ENCODE measurements at regions not wholly inside any gene's neighbourhood (a gene's known extent, or its start where the extent isn't known, plus 50 kb on each side); places are given as distances from the start of the nearest gene placed in this dataset.

DNA sequence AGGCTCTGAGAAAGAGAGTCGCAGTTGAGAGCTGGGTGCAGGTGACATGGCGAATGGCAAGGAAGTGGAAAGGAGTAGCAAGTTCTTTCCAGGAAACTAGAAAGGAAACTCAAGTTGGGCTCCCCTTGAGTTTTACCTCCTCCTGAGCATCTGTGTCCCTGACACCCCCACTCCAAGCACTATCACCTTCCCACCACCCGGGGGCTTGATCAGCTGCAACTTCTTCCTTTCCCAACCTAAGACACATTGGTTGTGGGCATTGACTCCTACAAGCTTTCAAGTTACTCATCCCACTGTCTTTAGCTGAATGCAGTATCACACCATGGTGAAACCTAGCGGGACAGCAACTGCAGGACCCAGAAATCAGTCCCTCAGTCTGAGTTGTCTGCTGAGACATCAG is 256.6 kb upstream of the NR2F2 start:
- no peak for DNase-seq (ENCODE audit: low spot score)

- no peak for DNase-seq (ENCODE audit: low spot score)
Observed at GRCh38 chr15:96075895-96076294, 254.6 kb upstream of the NR2F2 start.

GRCh38 chr15:96076350-96076749 is 254.2 kb upstream of the NR2F2 start:
- no peak for DNase-seq (ENCODE audit: low spot score)

- no peak for DNase-seq (ENCODE audit: low spot score)
Observed at GRCh38 chr15:96079041-96079440, 251.5 kb upstream of the NR2F2 start.

DNA sequence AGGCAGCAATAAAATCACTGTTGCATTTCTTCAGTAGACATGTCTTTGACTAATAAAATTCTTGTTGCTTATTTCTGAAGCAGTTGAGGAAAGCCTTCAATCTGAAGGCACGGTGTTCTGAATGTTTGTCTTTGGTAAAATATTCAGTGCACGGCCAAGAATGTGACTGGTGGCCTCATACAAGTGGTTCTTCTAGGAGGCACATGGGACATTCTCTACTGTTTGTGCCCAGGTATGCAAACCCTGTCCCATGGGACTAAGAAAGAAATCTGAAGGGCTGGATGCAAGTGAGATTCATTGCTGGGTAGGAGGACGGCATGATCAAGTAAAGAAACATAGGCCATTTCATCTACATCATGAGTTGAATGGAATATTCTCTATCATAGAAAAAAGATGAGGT is 250.6 kb upstream of the NR2F2 start:
- no peak for DNase-seq (ENCODE audit: low spot score)

GRCh38 chr15:96086164-96086563 is 244.3 kb upstream of the NR2F2 start:
- no peak for DNase-seq (ENCODE audit: low spot score)

DNA sequence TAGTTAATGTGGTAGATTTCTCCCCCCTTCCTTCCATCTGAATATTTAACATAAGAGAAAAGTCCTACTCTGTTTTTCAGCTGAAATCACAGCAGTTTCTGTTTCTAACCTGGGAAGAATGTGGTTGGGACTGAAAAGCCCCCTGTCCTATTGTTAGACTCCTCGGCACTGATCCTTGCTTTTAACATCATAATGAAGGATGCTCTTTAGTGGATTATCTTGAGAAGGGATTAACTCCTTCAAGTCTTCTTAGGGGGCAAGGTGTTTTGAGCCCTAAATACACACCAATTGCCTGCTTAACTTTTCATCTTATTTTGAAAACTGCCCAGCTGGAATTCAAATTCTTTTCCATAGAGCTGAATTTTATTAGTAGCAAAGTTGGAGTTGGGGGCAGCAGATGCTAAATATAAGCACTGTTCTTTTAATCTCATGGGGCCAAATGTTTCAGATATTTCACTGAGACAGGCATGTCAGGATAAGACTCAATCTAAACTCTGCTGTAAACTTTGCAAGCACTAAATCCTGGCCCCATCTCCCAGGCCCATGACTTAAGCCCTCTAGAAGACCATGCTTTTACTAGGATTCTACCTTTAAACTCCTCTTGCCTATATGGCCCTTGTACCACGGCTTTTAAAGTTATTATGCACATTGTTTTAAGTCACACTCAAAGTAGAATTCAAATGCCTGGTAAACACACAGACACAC is 243.2 kb upstream of the NR2F2 start:
- no peak for DNase-seq (ENCODE audit: low spot score)

DNA sequence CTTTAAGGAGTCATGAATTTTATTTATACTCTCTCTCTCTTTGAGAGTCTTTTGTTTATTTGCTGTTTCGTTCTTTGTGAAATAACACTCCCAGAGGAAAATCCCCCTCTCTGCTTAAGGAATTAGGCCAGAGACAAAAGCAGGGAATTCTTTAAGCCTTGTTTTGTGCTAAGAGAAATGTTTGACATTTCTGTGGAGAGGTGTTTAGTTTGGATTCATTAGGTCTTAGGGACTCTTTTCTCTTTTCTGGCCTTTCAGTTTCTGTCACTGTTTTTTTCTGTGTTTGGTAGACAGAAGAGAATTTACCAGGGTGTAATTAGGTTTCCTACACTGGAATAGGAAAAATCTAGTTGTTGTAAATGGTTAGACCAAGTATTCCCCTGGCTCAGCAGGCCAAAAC is 241.8 kb upstream of the NR2F2 start:
- DNase-seq (ENCODE audit: low spot score): peak; percentile 11

DNA sequence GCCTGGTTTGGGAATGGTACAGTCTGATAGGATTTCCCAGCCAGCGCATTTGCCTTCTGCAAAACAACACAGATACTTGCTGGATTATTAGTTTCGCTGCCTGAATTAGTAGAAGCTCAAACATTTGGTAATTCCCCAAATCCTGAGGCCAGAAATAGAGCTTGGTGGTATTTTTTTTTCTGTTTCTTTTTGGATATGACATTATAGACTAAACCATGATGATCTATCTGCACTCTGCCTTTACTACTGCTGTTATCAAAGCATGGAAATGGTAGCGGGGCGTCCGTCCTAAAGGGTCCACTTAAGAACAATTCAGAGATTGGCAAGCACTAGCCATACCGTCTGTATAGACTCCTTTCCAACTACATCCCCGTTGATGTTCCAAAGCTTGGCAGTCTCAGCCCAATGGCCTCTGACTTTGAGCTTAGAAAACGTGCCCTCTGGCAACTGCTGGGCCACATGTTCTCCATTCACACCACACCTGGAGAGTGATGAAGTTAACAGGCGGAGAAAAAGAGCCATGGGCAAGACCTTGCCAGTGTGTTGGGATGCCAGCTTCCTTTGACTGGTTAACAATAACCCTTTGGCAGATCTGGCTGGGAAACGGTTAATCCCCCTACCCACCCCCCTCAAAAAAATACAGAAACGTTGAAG is 241.0 kb upstream of the NR2F2 start:
- DNase-seq (ENCODE audit: low spot score): no peak

GRCh38 chr15:96092186-96092585 is 238.3 kb upstream of the NR2F2 start:
- DNase-seq (ENCODE audit: low spot score): no peak

- DNase-seq (ENCODE audit: low spot score): peak; percentile 76
Observed at GRCh38 chr15:96093063-96093462, 237.4 kb upstream of the NR2F2 start.

DNA sequence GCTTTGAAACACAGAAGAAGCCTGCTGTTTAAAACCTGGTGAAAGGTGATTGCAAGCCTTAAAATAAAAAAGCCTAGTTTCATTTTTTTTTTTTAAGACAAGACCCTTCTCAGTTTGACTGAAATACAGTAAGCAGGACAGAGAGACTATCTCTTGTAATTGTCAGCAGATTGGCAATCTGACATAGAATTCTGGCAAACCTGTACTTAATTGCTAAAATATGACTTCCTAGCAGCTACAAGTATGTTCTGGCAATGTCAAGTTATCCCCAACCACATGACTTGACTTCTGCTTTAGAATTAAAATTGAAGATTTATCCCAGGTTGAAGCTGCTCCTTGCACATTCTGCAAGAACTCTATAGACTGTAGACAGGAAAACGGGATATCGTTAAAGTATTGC is 232.8 kb upstream of the NR2F2 start:
- no peak for DNase-seq (ENCODE audit: low spot score)

- DNase-seq (ENCODE audit: low spot score): no peak
Observed at GRCh38 chr15:96102631-96103030, 227.9 kb upstream of the NR2F2 start.

- no peak for DNase-seq (ENCODE audit: low spot score)
Observed at GRCh38 chr15:96106181-96106580, 224.3 kb upstream of the NR2F2 start.

DNA sequence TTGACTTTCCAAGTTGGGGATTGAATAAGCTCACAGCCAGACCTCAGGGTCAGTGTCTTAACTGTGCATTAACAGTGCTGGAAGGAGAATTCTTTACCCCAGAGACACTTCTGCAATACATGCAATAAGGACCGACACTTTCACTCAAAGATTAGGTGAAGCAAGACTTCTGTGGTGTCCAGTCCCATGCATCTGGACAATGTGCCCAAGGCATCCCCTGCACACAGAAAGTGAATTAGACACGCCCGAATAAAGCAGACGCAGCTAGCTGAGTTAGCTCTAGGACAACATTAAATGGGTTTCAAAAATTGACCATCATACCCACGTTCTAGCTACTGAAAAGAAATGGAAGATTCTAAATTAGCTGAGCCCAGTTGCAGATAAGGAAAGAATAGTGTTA is 223.9 kb upstream of the NR2F2 start:
- DNase-seq (ENCODE audit: low spot score): no peak

GRCh38 chr15:96107916-96108315 is 222.6 kb upstream of the NR2F2 start:
- no peak for DNase-seq (ENCODE audit: low spot score)

- no peak for DNase-seq (ENCODE audit: low spot score)
Observed at GRCh38 chr15:96108405-96108804, 222.1 kb upstream of the NR2F2 start.

- DNase-seq (ENCODE audit: low spot score): no peak
Observed at GRCh38 chr15:96109820-96110219, 220.7 kb upstream of the NR2F2 start.

DNA sequence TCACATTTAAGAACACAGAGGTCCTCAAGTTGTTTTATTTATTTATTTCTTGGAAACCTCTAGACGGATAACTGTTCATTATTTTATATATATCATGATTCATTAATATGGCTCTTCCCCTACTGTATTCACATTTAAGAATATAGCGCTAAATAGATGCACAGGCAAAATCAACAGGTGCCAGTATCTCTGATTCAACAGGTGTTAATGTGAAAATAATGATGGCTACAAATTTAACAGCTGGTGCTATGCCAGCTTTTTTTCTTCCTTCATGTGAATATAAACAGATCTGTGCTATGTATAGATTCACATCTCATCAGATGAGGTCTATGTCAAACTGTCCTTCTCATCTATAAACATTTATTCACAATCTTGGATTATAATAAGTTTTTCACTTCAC is 218.5 kb upstream of the NR2F2 start:
- DNase-seq (ENCODE audit: low spot score): no peak

- DNase-seq (ENCODE audit: low spot score): no peak
Observed at GRCh38 chr15:96115642-96116041, 214.9 kb upstream of the NR2F2 start.

GRCh38 chr15:96117270-96117669 is 213.2 kb upstream of the NR2F2 start:
- DNase-seq (ENCODE audit: low spot score): no peak

GRCh38 chr15:96119734-96120133 is 210.8 kb upstream of the NR2F2 start:
- no peak for DNase-seq (ENCODE audit: low spot score)

DNA sequence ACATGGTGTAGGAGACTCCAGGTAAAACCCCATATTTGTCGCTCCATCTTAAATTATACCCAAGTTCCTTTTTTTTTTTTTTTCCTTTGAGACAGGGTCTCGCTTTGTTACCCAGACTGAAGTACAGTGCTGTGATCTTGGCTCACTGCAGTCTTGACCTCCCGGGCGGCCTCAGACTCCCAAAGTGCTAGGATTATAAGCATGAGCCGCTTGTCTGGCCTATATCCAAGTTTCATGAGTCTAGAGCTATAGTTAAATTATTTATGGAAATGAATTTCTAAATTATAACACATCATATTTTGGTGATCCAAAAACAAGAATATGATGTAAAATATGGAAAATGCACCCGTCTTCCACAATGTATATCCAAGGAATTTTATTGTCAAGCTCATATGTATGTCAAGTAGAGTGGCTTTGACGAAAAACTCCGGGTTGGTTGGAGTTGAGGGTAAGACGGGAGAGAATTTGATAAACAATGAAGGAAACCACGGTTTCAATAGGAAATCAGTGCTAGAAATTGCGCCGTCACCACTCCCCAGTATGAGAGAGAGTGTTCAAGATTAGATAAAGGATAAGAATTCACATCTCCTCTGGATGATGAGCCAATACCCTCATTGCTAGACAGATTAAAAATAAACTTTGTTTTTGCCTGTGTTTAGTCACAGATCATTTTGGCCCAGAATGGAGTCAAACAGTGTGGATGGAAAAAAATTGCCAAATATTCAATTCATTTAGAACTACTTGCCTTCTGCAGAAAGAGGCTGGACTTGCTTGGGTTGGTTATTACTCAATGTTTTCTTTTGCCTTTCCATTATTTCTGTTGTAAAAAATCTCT is 209.2 kb upstream of the NR2F2 start:
- no peak for DNase-seq (ENCODE audit: low spot score)
